ENCODE measurements at regions not wholly inside any gene's neighbourhood (a gene's known extent, or its start where the extent isn't known, plus 50 kb on each side); places are given as distances from the start of the nearest gene placed in this dataset.
A peak's percentile ranks its signal among the peaks of the same experiment; 100 is the strongest.

DNA sequence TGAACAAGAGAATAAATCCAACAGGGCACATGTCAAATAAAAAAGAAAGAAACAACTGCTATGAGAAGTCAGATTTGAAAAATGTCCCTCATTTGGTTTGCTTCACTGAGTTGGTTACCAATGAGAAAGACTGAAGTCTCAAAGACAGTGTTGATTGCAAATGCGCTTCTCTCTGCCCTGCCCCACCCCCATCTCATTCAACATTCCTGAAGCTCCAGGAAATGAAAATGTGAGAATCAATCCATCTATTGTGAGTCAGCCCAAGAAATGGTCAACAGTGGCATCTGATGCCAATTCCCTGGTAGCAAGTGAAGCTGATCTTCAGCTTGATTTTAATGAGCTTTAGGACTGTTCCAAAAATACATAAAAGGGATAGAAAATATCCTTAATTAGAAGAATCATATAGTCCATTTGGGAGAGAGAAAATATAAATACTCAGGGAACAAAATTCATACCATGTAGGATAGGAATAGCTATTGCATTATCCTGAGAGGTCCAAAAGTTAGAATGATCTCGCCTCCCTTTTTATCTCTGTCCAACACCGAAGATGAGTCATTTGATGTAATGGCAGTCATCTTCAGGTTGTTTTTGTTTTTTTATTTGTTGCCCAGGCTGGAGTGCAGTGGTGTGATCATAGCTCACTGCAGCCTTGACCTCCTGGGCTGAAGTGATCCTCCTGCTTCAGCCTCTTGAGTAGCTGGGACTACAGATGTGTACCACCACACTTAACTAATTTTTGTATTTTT, 200.3 kb upstream of the UMPS start:
- no peak overlapping the region for H3K4me3 Mint-ChIP-seq
- no peaks in the 10 kb centered on the region for H3K4me1 Mint-ChIP-seq
- DNase-seq (no peak), ATAC-seq (ENCODE audit: low read depth) (no peak)
- peaks cover 3% of the 10 kb centered on the region for H3K9me3 Mint-ChIP-seq
- POLR2A ChIA-PET, result no interaction called here
- H3K36me3 Mint-ChIP-seq, result no peaks in the 10 kb centered on the region
- no peak overlapping the region for H3K27ac Mint-ChIP-seq
- peaks cover 36% of the 10 kb centered on the region for H3K27me3 Mint-ChIP-seq

DNA sequence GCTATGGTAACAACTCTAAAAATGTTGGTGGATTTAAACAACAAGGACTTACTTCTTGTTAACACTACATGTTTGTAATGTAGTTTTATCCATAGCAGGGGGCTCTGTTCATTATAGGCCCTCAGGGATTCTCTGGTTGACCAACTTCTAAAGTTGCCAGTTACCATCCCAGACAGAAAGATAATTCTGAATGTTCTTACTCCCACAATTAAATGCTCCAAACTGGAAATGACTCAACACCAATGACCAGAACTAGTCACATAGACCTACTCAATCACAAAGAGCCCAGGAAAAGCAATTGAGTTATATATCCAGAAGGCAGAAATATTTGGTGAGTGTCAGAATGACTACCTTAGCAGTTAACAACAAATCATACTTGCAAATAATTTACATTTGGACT, 199.3 kb upstream of the UMPS start:
- H3K9me3 Mint-ChIP-seq, result peaks cover 2% of the 10 kb centered on the region
- ATAC-seq (ENCODE audit: low read depth) (no peak), DNase-seq (no peak)
- H3K4me3 Mint-ChIP-seq, result no peak overlapping the region
- POLR2A ChIA-PET, result no interaction called here
- no peak overlapping the region for H3K27ac Mint-ChIP-seq
- H3K36me3 Mint-ChIP-seq, result no peaks in the 10 kb centered on the region
- H3K4me1 Mint-ChIP-seq, result no peaks in the 10 kb centered on the region
- H3K27me3 Mint-ChIP-seq, result peaks cover 41% of the 10 kb centered on the region

DNA sequence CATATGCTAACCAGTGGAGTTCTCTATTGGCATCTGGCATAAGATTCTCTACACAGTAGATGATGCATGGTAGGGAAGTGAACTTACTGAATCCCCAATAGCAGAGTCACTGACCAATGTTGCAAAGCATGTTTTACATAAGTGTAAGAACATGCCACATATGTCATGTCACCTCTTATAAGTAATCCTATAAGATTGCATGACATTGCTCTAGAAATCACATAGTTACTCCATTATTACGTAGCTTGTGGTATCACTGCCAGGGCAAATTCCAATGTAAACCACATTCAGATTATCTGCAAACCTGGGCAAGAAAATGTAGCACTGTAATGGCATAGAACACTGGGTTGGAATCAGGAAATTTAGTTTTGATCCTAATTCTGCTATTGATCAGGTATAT, 198.2 kb upstream of the UMPS start:
- Mint-ChIP-seq H3K27ac (no peak overlapping the region), H3K27me3 (peaks cover 43% of the 10 kb centered on the region), H3K4me3 (no peak overlapping the region), H3K4me1 (no peaks in the 10 kb centered on the region), H3K9me3 (no peaks in the 10 kb centered on the region), H3K36me3 (no peaks in the 10 kb centered on the region)
- DNase-seq (no peak), ATAC-seq (ENCODE audit: low read depth) (no peak)
- POLR2A ChIA-PET, result no interaction called here

DNA sequence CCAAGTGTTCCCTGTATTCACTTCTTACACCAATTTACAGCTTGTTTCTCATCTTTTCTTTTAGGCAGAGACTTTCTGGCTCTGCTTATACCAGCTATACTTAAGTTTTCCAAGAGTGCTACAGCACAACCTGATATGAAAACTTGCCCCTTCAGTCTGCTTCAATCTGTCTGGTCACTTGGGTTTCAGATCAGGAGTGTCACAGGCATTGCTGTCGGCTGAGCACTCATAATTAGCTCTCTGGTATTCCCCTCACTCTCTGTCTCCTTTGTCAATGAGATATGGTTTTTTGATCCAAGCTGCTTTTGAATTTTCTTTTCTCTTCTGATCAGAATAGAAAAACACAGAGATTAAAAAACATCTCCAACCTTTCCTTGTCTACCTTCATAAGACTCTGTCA, 194.9 kb upstream of the UMPS start:
- POLR2A ChIA-PET, result no interaction called here
- Mint-ChIP-seq H3K27ac (no peak overlapping the region), H3K27me3 (peaks cover 35% of the 10 kb centered on the region), H3K4me3 (no peak overlapping the region), H3K36me3 (no peaks in the 10 kb centered on the region), H3K9me3 (no peaks in the 10 kb centered on the region), H3K4me1 (no peaks in the 10 kb centered on the region)
- no peak for ATAC-seq (ENCODE audit: low read depth)
- no peak for DNase-seq

DNA sequence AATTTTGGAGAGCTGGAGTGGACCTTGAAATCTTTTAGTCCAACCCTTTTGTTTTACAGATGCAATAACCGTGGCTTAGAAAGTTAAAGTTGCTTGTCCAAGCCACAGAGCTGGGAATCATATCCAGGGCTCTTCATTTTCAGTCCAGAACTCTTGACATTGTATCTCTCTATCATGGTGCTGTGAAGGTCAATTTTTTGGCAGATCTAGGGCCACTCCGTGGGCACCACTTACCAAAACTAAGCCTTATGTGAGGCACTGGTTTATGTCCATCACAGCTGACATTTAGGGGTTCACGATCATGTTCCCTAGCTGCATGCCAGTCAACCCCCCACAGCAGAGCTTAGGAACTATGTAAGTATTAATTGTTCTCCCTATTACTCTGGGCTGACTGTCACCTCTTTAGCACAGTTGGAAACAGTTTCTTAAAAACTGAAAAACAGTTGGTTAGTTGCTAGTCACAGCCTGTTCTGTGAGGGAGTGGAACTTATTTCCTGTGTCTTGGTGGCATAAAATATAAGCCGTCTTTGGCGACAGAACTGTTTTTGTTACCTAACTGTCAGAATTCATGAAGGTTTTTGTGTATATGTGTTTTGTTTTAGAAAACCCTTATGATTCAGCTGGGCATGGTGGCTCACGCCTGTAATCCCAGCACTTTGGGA, 189.6 kb upstream of the UMPS start:
- ATAC-seq (ENCODE audit: low read depth) (no peak), DNase-seq (no peak)
- no peaks in the 10 kb centered on the region for H3K4me1 Mint-ChIP-seq
- no peaks in the 10 kb centered on the region for H3K36me3 Mint-ChIP-seq
- POLR2A ChIA-PET, result no interaction called here
- peaks cover 25% of the 10 kb centered on the region for H3K27me3 Mint-ChIP-seq
- H3K4me3 Mint-ChIP-seq, result no peak overlapping the region
- H3K9me3 Mint-ChIP-seq, result no peaks in the 10 kb centered on the region
- no peak overlapping the region for H3K27ac Mint-ChIP-seq

DNA sequence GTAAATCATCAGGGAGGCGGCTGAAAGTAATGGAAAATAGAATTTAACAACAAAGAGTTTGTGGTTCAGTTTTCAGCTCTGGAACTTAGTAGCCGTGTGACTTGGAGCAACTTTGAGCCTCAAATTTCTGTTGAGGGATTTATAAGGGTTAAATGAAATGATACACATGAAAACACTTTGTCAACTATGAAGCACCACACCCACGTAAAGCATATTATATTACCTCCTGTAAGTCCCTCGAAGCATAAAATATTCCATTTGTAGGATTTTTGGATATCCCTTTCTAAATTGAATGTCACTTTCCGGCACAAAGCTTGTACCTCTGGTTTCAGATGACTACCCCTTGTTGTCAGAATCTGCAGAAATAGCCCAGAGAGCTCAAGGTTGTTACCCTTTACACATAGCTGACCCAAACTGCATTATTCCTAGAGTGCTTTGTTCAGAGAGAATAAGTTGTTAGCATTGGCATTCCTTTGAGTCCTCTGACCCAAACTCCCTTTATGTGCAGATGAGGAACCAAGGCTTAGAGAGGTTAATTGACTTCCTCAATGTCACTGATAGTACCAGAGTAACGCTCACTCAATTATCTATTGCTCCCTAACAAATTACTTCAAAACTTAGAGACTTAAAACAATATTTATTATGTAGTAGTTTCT, 187.9 kb upstream of the UMPS start:
- no peak overlapping the region for H3K4me3 Mint-ChIP-seq
- DNase-seq (no peak), ATAC-seq (ENCODE audit: low read depth) (no peak)
- H3K27me3 Mint-ChIP-seq, result peaks cover 30% of the 10 kb centered on the region
- POLR2A ChIA-PET, result no interaction called here
- H3K27ac Mint-ChIP-seq, result no peak overlapping the region
- no peaks in the 10 kb centered on the region for H3K4me1 Mint-ChIP-seq
- no peaks in the 10 kb centered on the region for H3K36me3 Mint-ChIP-seq
- no peaks in the 10 kb centered on the region for H3K9me3 Mint-ChIP-seq

DNA sequence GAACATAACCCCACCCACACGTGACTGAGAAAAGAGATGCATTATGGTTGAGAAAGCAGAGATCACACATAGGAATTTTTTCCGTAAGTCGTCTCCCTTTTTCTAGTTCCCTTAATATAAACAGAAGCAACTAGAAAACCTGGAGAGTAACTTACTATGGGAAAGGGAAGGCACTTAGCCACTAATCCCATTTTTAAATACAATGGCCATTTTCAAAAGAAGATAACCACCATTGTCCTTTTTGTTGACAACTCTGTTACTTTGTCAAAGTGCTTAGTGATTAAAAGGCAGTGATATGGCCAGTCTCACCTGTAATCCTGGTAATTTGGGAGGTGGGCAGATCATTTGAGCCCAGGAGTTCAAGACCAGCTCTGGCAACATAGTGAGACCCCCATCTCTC, 184.4 kb upstream of the UMPS start:
- no peak for ATAC-seq (ENCODE audit: low read depth)

DNA sequence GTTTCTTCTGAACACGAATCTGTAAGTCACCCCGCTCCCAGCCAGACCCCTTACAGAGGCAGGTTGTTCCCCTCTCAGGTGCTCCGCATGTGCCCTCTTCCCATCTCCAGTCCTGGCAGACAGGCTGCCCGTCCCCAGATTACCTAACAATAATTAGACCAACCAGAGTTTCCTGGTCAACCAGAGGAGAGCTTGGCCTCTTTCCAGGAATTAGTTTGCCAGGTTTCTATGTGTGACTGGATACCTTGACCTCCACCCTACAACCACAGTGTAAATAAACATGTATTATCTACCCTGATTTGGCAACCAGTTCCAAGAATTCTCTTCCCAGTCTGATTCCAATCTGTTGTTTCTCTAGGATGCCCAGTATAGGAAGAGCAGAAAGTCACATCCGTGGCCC, 178.0 kb upstream of the UMPS start:
- Mint-ChIP-seq H3K27ac (no peak overlapping the region), H3K9me3 (no peaks in the 10 kb centered on the region), H3K4me1 (peaks cover 17% of the 10 kb centered on the region), H3K36me3 (no peaks in the 10 kb centered on the region), H3K27me3 (peaks cover 81% of the 10 kb centered on the region), H3K4me3 (no peak overlapping the region)
- ATAC-seq (ENCODE audit: low read depth), result no peak
- DNase-seq, result no peak
- POLR2A ChIA-PET, result no interaction called here

More for the DNA sequence above, 184.4 kb upstream of the UMPS start:
- H3K36me3 Mint-ChIP-seq, result no peaks in the 10 kb centered on the region
- H3K27me3 Mint-ChIP-seq, result peaks cover 56% of the 10 kb centered on the region
- POLR2A ChIA-PET, result no interaction called here
- H3K9me3 Mint-ChIP-seq, result no peaks in the 10 kb centered on the region
- H3K27ac Mint-ChIP-seq, result no peak overlapping the region
- peaks cover 4% of the 10 kb centered on the region for H3K4me1 Mint-ChIP-seq
- no peak for DNase-seq
- H3K4me3 Mint-ChIP-seq, result no peak overlapping the region

DNA sequence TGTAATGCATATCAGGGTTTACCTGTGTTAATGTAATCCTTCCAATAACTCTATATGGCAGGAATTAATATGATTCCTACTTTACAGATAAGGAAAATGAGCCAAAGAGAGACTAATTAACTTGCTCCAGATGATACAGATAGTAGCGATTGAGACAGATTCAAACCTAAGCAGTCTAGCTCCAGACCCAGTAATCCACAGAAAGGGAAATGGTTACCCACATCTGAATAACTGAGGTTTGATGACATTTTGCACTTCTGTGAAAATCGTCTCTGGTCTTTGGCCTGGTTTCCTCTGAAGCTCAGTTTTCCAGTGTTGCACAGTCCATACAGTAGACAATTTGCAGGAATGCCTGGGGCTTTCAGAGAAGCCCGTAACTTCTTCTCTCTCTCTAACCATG, 177.1 kb upstream of the UMPS start:
- Mint-ChIP-seq H3K9me3 (no peaks in the 10 kb centered on the region), H3K4me3 (no peak overlapping the region), H3K4me1 (peaks cover 17% of the 10 kb centered on the region), H3K27ac (no peak overlapping the region), H3K36me3 (no peaks in the 10 kb centered on the region), H3K27me3 (peaks cover 83% of the 10 kb centered on the region)
- POLR2A ChIA-PET, result no interaction called here
- ATAC-seq (ENCODE audit: low read depth), result peak; percentile 67
- DNase-seq, result no peak

DNA sequence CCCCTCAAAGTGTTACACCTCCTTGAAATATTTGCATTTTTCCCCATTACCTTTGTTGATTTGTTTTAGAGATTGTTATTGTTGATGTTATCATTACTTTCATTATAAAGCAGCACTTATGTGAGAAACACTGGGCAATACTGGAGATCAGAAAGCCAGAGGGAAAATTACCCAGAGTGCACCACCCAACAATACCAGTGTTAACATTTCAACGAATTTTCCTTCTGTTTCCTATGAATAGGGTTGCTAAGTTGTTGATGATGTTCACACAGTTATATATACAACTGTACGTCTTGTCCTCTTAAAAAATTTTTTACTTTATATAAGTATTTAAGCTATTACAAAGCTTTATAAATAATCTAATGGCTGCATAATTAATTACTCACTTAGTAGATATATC, 173.6 kb upstream of the UMPS start:
- no peaks in the 10 kb centered on the region for H3K36me3 Mint-ChIP-seq
- H3K27ac Mint-ChIP-seq, result no peak overlapping the region
- DNase-seq (no peak), ATAC-seq (ENCODE audit: low read depth) (no peak)
- H3K27me3 Mint-ChIP-seq, result peaks cover 82% of the 10 kb centered on the region
- no peaks in the 10 kb centered on the region for H3K9me3 Mint-ChIP-seq
- no peak overlapping the region for H3K4me3 Mint-ChIP-seq
- POLR2A ChIA-PET, result no interaction called here
- H3K4me1 Mint-ChIP-seq, result peaks cover 13% of the 10 kb centered on the region

DNA sequence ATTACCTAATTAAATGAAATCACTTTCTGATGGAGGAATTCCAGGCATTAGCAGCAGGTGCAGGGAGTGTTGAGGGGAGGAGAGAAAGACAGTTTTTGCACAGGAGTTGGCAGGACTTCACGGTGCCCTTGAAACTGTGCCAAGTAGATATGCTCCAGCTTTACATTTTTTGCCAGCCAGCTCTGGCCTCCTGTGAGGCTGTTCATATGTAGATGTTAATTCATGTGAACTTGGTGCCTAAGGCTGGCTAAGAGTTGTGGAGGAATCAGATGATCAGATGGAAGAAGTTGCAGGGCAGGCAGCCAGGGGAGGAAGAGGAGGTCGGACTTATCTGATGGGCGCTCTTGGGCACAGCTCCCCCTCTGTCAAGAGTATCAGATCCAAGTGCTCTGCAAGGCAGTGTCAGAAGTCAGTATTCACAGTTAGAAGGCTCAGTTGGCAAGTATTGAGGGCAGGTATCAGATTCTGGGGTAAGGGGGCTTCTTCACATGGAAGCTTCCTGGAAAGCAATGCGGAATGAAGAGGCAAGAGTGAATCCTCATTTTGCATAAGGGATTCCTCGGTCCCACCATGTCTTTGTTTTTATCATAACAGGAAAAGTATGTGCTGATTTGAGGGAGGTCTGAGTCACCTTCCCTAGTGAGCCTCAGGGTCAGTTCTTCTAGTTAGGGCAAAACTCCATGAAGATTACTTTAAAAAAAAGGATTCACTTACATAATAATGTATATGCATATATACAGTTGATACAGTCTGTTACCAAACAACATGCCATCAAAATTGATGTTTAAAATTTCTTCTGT, 172.6 kb upstream of the UMPS start:
- POLR2A ChIA-PET, result interaction anchor here (0.6 to 1.4 kb wide), 2 partner anchors 131 to 188 kb away, joined by 3 to 4 read pairs; no protein-coding TSS in a partner anchor
- no peak for DNase-seq
- Mint-ChIP-seq H3K27ac (no peak overlapping the region), H3K9me3 (no peaks in the 10 kb centered on the region), H3K27me3 (peaks cover 82% of the 10 kb centered on the region), H3K36me3 (no peaks in the 10 kb centered on the region), H3K4me1 (peaks cover 13% of the 10 kb centered on the region), H3K4me3 (no peak overlapping the region)
- ATAC-seq (ENCODE audit: low read depth), result no peak

DNA sequence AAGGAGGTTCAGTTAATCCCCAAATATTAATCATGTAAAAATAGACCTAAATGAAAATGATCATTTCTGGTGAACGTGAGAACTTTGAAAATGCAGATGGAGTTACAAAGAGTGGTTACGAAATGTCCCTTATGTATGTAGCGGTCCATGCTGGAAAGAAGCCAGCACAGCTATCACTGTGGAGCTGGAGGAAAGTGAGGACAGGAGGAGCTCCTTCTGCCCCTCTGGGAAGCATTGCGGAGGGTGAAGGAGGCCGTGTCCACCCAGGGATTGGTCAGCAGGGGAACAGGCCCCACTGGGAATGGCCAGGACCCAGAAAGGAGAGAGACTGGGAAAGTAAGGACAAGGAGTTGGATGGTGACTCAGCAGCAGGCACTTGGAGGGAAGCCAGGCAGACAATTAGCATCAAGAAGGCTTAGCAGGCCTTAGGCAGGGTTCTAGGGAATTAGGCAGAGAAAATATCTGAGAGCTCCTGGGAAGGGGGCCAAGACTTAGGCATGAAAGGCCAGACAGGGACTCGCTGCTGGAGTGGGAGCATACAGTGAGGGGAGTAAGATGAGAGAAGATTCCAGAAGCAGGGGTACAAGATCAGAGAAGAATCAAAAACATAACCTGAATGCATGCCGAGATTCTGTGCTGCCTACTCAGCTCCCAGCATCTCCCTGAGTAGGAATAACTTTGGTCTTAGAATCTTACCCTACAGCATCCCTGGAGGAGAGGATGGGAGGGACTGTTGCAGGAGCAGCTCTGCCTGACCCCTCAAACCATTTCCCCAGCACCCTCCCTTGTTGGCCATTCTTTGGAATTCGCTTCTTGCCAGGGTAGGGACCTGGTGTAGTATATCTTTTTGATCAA, 171.0 kb upstream of the UMPS start:
- ATAC-seq (ENCODE audit: low read depth) (no peak), DNase-seq (no peak)
- POLR2A ChIA-PET, result interaction anchor here (1.4 kb wide), 1 partner anchor 130 kb away, joined by 3 read pairs; no protein-coding TSS in a partner anchor
- peaks cover 83% of the 10 kb centered on the region for H3K27me3 Mint-ChIP-seq
- H3K9me3 Mint-ChIP-seq, result no peaks in the 10 kb centered on the region
- H3K36me3 Mint-ChIP-seq, result no peaks in the 10 kb centered on the region
- no peak overlapping the region for H3K27ac Mint-ChIP-seq
- H3K4me3 Mint-ChIP-seq, result no peak overlapping the region
- H3K4me1 Mint-ChIP-seq, result peaks cover 2% of the 10 kb centered on the region
